Activated B cell treated with CpG ODN at 0.5 μM for 24 hours (primary cell): ENCODE measurements at regions not wholly inside any gene's neighbourhood (a gene's known extent, or its start where the extent isn't known, plus 50 kb on each side); places are given as distances from the start of the nearest gene placed in this dataset.

ENCODE experiments used
- ATAC-seq: fragments of 200-7000 bp; cut with Tn5 transposase; one replicate; pipeline ENCODE4 v1.10.0; 2021; ENCODE audit warnings: low read depth, mild to moderate bottlenecking, moderate library complexity
- CTCF ChIA-PET: fragments of 350-600 bp; sonication (Branson Sonifier 250); formaldehyde crosslinking; loops from one replicate; lab custom pipeline; 2021; ENCODE audit warnings: antibody characterized with exemption; lab: Charles Lee
- POLR2A ChIA-PET: fragments of 350-600 bp; sonication (Branson Sonifier 250); formaldehyde crosslinking; loops from one replicate; lab custom pipeline; 2021; ENCODE audit warnings: antibody characterized with exemption; lab: Charles Lee
- DNase-seq: peaks from one replicate; pipeline ENCODE4 v3.0.0; 2022
- H3K27ac Mint-ChIP-seq: one replicate; pipeline ENCODE4 v1.8.0; 2020; ENCODE audit warnings: mixed read lengths
- H3K27me3 Mint-ChIP-seq: one replicate; pipeline ENCODE4 v1.8.0; 2021; ENCODE audit warnings: mixed read lengths
- H3K36me3 Mint-ChIP-seq: one replicate; pipeline ENCODE4 v1.8.0; 2021; ENCODE audit warnings: low read depth, mixed read lengths
- H3K4me1 Mint-ChIP-seq: one replicate; pipeline ENCODE4 v1.8.0; 2021; ENCODE audit warnings: mixed read lengths
- H3K4me3 Mint-ChIP-seq: one replicate; pipeline ENCODE4 v1.8.0; 2020; ENCODE audit warnings: mild to moderate bottlenecking, mixed read lengths
- H3K9me3 Mint-ChIP-seq: one replicate; pipeline ENCODE4 v1.8.0; 2020; ENCODE audit warnings: mixed read lengths
- intact Hi-C: fragments of 100-400 bp; cut with micrococcal nuclease; formaldehyde crosslinking; loops from one replicate; pipeline ENCODE4 v1.15.1; 2024
- TF ChIP-seq, protein P1 (sequence below): fragments of 200-600 bp; IDR thresholded peaks from one replicate; pipeline ENCODE4 v1.8.0; 2022; ENCODE audit warnings: antibody characterized with exemption, mild to moderate bottlenecking

DNA sequence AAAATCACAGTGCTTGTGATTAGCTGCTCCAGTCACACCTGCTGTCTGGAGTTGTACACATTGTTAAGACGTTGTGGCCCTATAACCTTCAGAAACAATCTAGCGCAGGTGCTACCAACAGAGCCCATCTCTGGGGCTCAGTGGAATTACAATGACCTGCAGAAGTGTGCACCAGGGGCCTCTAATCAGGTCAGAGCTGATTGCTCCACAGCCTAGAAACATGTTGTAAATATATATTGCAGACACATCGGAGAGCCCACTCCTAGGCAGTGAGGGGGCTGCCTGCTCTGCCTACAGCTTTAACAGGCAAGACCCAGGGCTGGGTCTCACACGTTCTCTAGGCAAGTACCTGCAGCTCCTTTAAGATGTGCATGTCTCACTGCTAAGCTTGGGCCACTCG, 302.0 kb downstream of the SIPA1L2 start:
- Mint-ChIP-seq H3K27me3 (no peaks in the 10 kb centered on the region), H3K36me3 (no peaks in the 10 kb centered on the region), H3K4me1 (no peaks in the 10 kb centered on the region), H3K27ac (no peak overlapping the region), H3K4me3 (no peak overlapping the region), H3K9me3 (peaks cover 2% of the 10 kb centered on the region)
- POLR2A ChIA-PET = no interaction called here
- no peak for ATAC-seq
- TF ChIP-seq, protein P1, sequence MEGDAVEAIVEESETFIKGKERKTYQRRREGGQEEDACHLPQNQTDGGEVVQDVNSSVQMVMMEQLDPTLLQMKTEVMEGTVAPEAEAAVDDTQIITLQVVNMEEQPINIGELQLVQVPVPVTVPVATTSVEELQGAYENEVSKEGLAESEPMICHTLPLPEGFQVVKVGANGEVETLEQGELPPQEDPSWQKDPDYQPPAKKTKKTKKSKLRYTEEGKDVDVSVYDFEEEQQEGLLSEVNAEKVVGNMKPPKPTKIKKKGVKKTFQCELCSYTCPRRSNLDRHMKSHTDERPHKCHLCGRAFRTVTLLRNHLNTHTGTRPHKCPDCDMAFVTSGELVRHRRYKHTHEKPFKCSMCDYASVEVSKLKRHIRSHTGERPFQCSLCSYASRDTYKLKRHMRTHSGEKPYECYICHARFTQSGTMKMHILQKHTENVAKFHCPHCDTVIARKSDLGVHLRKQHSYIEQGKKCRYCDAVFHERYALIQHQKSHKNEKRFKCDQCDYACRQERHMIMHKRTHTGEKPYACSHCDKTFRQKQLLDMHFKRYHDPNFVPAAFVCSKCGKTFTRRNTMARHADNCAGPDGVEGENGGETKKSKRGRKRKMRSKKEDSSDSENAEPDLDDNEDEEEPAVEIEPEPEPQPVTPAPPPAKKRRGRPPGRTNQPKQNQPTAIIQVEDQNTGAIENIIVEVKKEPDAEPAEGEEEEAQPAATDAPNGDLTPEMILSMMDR = no peak
- no peak for DNase-seq
- intact Hi-C loops = no loop called here
- CTCF ChIA-PET = no interaction called here

DNA sequence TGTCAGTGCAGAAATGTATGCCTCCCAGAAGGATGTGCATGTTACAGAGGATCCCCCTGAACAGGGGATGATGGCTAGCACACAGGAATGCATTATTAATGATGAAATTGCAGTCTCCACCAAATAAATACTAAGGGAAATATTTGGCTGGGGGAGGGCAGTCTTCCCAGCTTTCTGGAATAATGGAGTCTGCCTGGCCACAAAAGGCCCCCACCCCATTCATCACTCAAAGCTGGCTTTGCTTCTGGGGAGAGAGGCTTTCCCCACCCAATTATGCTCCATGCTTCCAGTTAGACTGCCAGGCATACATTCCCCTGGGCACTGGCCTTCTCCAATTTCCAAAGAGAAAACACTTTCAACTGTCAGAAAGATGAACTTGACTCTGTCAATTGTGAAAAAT, 302.7 kb downstream of the SIPA1L2 start:
- Mint-ChIP-seq H3K9me3 (peaks cover 2% of the 10 kb centered on the region), H3K27ac (no peak overlapping the region), H3K4me1 (no peaks in the 10 kb centered on the region), H3K4me3 (no peak overlapping the region), H3K27me3 (no peaks in the 10 kb centered on the region), H3K36me3 (no peaks in the 10 kb centered on the region)
- DNase-seq (no peak), ATAC-seq (no peak)
- CTCF ChIA-PET = no interaction called here
- POLR2A ChIA-PET = no interaction called here
- TF ChIP-seq, protein P1 = no peak
- intact Hi-C loops = no loop called here

DNA sequence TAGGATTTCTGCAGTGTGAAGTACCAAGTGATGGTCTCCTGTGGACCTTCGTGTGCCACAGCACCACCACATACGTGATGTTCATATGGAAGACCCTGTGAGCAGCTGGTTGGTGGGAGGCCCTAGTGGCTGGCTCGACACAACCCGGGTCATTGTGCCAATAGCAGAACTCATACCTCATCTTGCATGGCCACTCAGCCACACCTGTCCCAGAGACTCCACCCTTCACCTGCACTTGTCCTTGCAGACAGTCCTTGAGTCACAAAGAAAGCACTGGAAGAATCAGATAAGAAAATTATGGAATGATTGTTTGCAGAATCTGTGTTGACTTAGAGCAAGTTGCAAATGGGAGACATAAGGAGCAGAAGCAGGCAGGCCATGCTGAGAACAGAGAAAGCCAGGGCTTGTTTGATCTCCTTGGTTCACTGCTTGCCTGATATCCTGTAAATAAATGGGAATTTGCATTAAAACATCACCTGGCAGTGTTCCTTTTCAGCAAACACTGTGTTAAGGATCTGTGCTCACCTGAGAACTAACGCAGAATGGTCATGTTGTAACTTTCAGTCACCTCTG, 307.7 kb downstream of the SIPA1L2 start:
- peaks cover 2% of the 10 kb centered on the region for H3K9me3 Mint-ChIP-seq
- no peak for DNase-seq
- H3K4me3 Mint-ChIP-seq = no peak overlapping the region
- intact Hi-C loops = no loop called here
- H3K4me1 Mint-ChIP-seq = no peaks in the 10 kb centered on the region
- no peaks in the 10 kb centered on the region for H3K27me3 Mint-ChIP-seq
- ChIA-PET POLR2A (no interaction called here), CTCF (no interaction called here)
- TF ChIP-seq, protein P1 = no peak
- no peaks in the 10 kb centered on the region for H3K36me3 Mint-ChIP-seq
- no peak overlapping the region for H3K27ac Mint-ChIP-seq
- no peak for ATAC-seq

GRCh38 chr1:232319518-232320210, 310.3 kb downstream of the SIPA1L2 start:
- intact Hi-C loops = no loop called here
- Mint-ChIP-seq H3K36me3 (no peaks in the 10 kb centered on the region), H3K9me3 (peaks cover 2% of the 10 kb centered on the region), H3K4me3 (no peak overlapping the region), H3K27me3 (no peaks in the 10 kb centered on the region), H3K27ac (no peak overlapping the region), H3K4me1 (no peaks in the 10 kb centered on the region)
- DNase-seq (no peak), ATAC-seq (no peak)
- TF ChIP-seq, protein P1 = no peak
- POLR2A ChIA-PET = interaction anchor here (0.6 kb wide), 1 partner anchor 15 kb away, joined by 6 read pairs; no protein-coding TSS in a partner anchor
- CTCF ChIA-PET = no interaction called here

- H3K4me1 Mint-ChIP-seq = no peaks in the 10 kb centered on the region
- DNase-seq (no peak), ATAC-seq (no peak)
- H3K36me3 Mint-ChIP-seq = no peaks in the 10 kb centered on the region
- H3K27me3 Mint-ChIP-seq = no peaks in the 10 kb centered on the region
- intact Hi-C loops = no loop called here
- H3K27ac Mint-ChIP-seq = no peak overlapping the region
- TF ChIP-seq, protein P1 = no peak
- H3K9me3 Mint-ChIP-seq = peaks cover 2% of the 10 kb centered on the region
- CTCF ChIA-PET = no interaction called here
- no peak overlapping the region for H3K4me3 Mint-ChIP-seq
- POLR2A ChIA-PET = no interaction called here
Measured at GRCh38 chr1:232319072-232319471, 310.9 kb downstream of the SIPA1L2 start.
